ENCODE measurements at regions not wholly inside any gene's neighbourhood (a gene's known extent, or its start where the extent isn't known, plus 50 kb on each side); places are given as distances from the start of the nearest gene placed in this dataset.

- no peaks in the 10 kb centered on the region for H3K27me3 ChIP-seq (ENCODE audit: insufficient read depth, low read length)
- H2AK5ac ChIP-seq (ENCODE audit: low read length) = no peak overlapping the region
- H3K9me3 ChIP-seq (ENCODE audit: insufficient read depth, low read depth, low read length) = no peaks in the 10 kb centered on the region
- no peak overlapping the region for H3K4ac ChIP-seq (ENCODE audit: low read depth, low read length)
- H4K8ac ChIP-seq (ENCODE audit: low read depth, low read length) = no peak overlapping the region
- no peak overlapping the region for H2BK5ac ChIP-seq (ENCODE audit: low read depth, low read length, poor library complexity)
- no peak overlapping the region for H3K4me3 ChIP-seq (ENCODE audit: low read depth, low read length)
- no peaks in the 10 kb centered on the region for H3K4me1 ChIP-seq (ENCODE audit: control insufficient read depth in 1 of 2, insufficient read depth in 2 of 2, low read length in 2 of 2)
- H3K18ac ChIP-seq (ENCODE audit: low read length) = no peak overlapping the region
- H3K4me2 ChIP-seq (ENCODE audit: low read length) = no peak overlapping the region
- no peak overlapping the region for H2BK12ac ChIP-seq (ENCODE audit: low read length)
- H3K23ac ChIP-seq (ENCODE audit: low read length) = no peak overlapping the region
- no peak overlapping the region for H3K14ac ChIP-seq (ENCODE audit: low read length)
- no peak overlapping the region for H3K27ac ChIP-seq (ENCODE audit: low read depth, low read length)
- H3K36me3 ChIP-seq (ENCODE audit: control insufficient read depth in 1 of 2, insufficient read depth in 2 of 2, low read length in 2 of 2) = no peaks in the 10 kb centered on the region
- H3K79me2 ChIP-seq (ENCODE audit: control insufficient read depth, insufficient read depth, low read length, poor library complexity) = no peaks in the 10 kb centered on the region
- H2BK120ac ChIP-seq (ENCODE audit: insufficient read depth, low read length, poor library complexity) = no peak overlapping the region
- no peak overlapping the region for H4K12ac ChIP-seq (ENCODE audit: low read depth, low read length)
- no CpG with 5 or more reads among the region's 4 CpGs for WGBS (ENCODE audit: extremely low coverage, insufficient coverage, insufficient read length)
- no peak overlapping the region for H3K9ac ChIP-seq (ENCODE audit: low read length)
- no peak overlapping the region for H4K91ac ChIP-seq (ENCODE audit: low read depth, low read length)
- H2AFZ ChIP-seq (ENCODE audit: insufficient read depth, low read length, poor library complexity) = no peak overlapping the region
- H3K79me1 ChIP-seq (ENCODE audit: low read length) = no peaks in the 10 kb centered on the region
- no peak for DNase-seq
These were observed 120.8 kb upstream of the ARHGAP20 start for GRCh38 chr11:110833033-110833484.

GRCh38 chr11:110832539-110832938, 120.3 kb upstream of the ARHGAP20 start:
- no peak overlapping the region for H2AK5ac ChIP-seq (ENCODE audit: low read length)
- H3K14ac ChIP-seq (ENCODE audit: low read length) = no peak overlapping the region
- H4K12ac ChIP-seq (ENCODE audit: low read depth, low read length) = no peak overlapping the region
- H2BK12ac ChIP-seq (ENCODE audit: low read length) = no peak overlapping the region
- no peak overlapping the region for H4K8ac ChIP-seq (ENCODE audit: low read depth, low read length)
- no peak overlapping the region for H4K91ac ChIP-seq (ENCODE audit: low read depth, low read length)
- H3K9me3 ChIP-seq (ENCODE audit: insufficient read depth, low read depth, low read length) = no peaks in the 10 kb centered on the region
- no peak overlapping the region for H2AFZ ChIP-seq (ENCODE audit: insufficient read depth, low read length, poor library complexity)
- H3K27me3 ChIP-seq (ENCODE audit: insufficient read depth, low read length) = no peaks in the 10 kb centered on the region
- H3K18ac ChIP-seq (ENCODE audit: low read length) = no peak overlapping the region
- no peak overlapping the region for H2BK5ac ChIP-seq (ENCODE audit: low read depth, low read length, poor library complexity)
- H3K23ac ChIP-seq (ENCODE audit: low read length) = no peak overlapping the region
- H3K4me1 ChIP-seq (ENCODE audit: control insufficient read depth in 1 of 2, insufficient read depth in 2 of 2, low read length in 2 of 2) = no peaks in the 10 kb centered on the region
- no CpG with 5 or more reads among the region's 2 CpGs for WGBS (ENCODE audit: extremely low coverage, insufficient coverage, insufficient read length)
- no peak overlapping the region for H3K4me3 ChIP-seq (ENCODE audit: low read depth, low read length)
- H3K4ac ChIP-seq (ENCODE audit: low read depth, low read length) = no peak overlapping the region
- H3K9ac ChIP-seq (ENCODE audit: low read length) = no peak overlapping the region
- no peak for DNase-seq
- H2BK120ac ChIP-seq (ENCODE audit: insufficient read depth, low read length, poor library complexity) = no peak overlapping the region
- no peaks in the 10 kb centered on the region for H3K79me1 ChIP-seq (ENCODE audit: low read length)
- no peaks in the 10 kb centered on the region for H3K79me2 ChIP-seq (ENCODE audit: control insufficient read depth, insufficient read depth, low read length, poor library complexity)
- H3K36me3 ChIP-seq (ENCODE audit: control insufficient read depth in 1 of 2, insufficient read depth in 2 of 2, low read length in 2 of 2) = no peaks in the 10 kb centered on the region
- no peak overlapping the region for H3K27ac ChIP-seq (ENCODE audit: low read depth, low read length)
- no peak overlapping the region for H3K4me2 ChIP-seq (ENCODE audit: low read length)

- H2BK120ac ChIP-seq (ENCODE audit: insufficient read depth, low read length, poor library complexity) = no peak overlapping the region
- H3K14ac ChIP-seq (ENCODE audit: low read length) = no peak overlapping the region
- no peak overlapping the region for H3K9ac ChIP-seq (ENCODE audit: low read length)
- no peak overlapping the region for H3K4me3 ChIP-seq (ENCODE audit: low read depth, low read length)
- WGBS (ENCODE audit: extremely low coverage, insufficient coverage, insufficient read length) = no CpG with 5 or more reads among the region's 2 CpGs
- no peak overlapping the region for H3K23ac ChIP-seq (ENCODE audit: low read length)
- H3K79me1 ChIP-seq (ENCODE audit: low read length) = no peaks in the 10 kb centered on the region
- no peaks in the 10 kb centered on the region for H3K79me2 ChIP-seq (ENCODE audit: control insufficient read depth, insufficient read depth, low read length, poor library complexity)
- no peaks in the 10 kb centered on the region for H3K9me3 ChIP-seq (ENCODE audit: insufficient read depth, low read depth, low read length)
- H4K12ac ChIP-seq (ENCODE audit: low read depth, low read length) = no peak overlapping the region
- H3K27ac ChIP-seq (ENCODE audit: low read depth, low read length) = no peak overlapping the region
- H2AFZ ChIP-seq (ENCODE audit: insufficient read depth, low read length, poor library complexity) = no peak overlapping the region
- no peak overlapping the region for H3K4ac ChIP-seq (ENCODE audit: low read depth, low read length)
- H4K91ac ChIP-seq (ENCODE audit: low read depth, low read length) = no peak overlapping the region
- H3K4me2 ChIP-seq (ENCODE audit: low read length) = no peak overlapping the region
- H2BK5ac ChIP-seq (ENCODE audit: low read depth, low read length, poor library complexity) = no peak overlapping the region
- H4K8ac ChIP-seq (ENCODE audit: low read depth, low read length) = no peak overlapping the region
- H2AK5ac ChIP-seq (ENCODE audit: low read length) = no peak overlapping the region
- no peak overlapping the region for H2BK12ac ChIP-seq (ENCODE audit: low read length)
- no peaks in the 10 kb centered on the region for H3K27me3 ChIP-seq (ENCODE audit: insufficient read depth, low read length)
- DNase-seq = no peak
- H3K36me3 ChIP-seq (ENCODE audit: control insufficient read depth in 1 of 2, insufficient read depth in 2 of 2, low read length in 2 of 2) = no peaks in the 10 kb centered on the region
- H3K18ac ChIP-seq (ENCODE audit: low read length) = no peak overlapping the region
- H3K4me1 ChIP-seq (ENCODE audit: control insufficient read depth in 1 of 2, insufficient read depth in 2 of 2, low read length in 2 of 2) = no peaks in the 10 kb centered on the region
These were observed 119.8 kb upstream of the ARHGAP20 start for GRCh38 chr11:110832080-110832479.

- no CpG with 5 or more reads among the region's 5 CpGs for WGBS (ENCODE audit: extremely low coverage, insufficient coverage, insufficient read length)
- Histone ChIP-seq H3K4ac (ENCODE audit: low read depth, low read length) (no peak overlapping the region), H3K4me3 (ENCODE audit: low read depth, low read length) (no peak overlapping the region), H4K8ac (ENCODE audit: low read depth, low read length) (no peak overlapping the region), H2AK5ac (ENCODE audit: low read length) (no peak overlapping the region), H3K9me3 (ENCODE audit: insufficient read depth, low read depth, low read length) (no peaks in the 10 kb centered on the region), H3K9ac (ENCODE audit: low read length) (no peak overlapping the region), H3K79me1 (ENCODE audit: low read length) (no peaks in the 10 kb centered on the region), H3K4me2 (ENCODE audit: low read length) (no peak overlapping the region), H2AFZ (ENCODE audit: insufficient read depth, low read length, poor library complexity) (no peak overlapping the region), H4K12ac (ENCODE audit: low read depth, low read length) (no peak overlapping the region), H3K27me3 (ENCODE audit: insufficient read depth, low read length) (no peaks in the 10 kb centered on the region), H2BK12ac (ENCODE audit: low read length) (no peak overlapping the region), H3K18ac (ENCODE audit: low read length) (no peak overlapping the region), H2BK5ac (ENCODE audit: low read depth, low read length, poor library complexity) (no peak overlapping the region), H3K27ac (ENCODE audit: low read depth, low read length) (no peak overlapping the region), H2BK120ac (ENCODE audit: insufficient read depth, low read length, poor library complexity) (no peak overlapping the region), H3K36me3 (ENCODE audit: control insufficient read depth in 1 of 2, insufficient read depth in 2 of 2, low read length in 2 of 2) (no peaks in the 10 kb centered on the region), H4K91ac (ENCODE audit: low read depth, low read length) (no peak overlapping the region), H3K14ac (ENCODE audit: low read length) (no peak overlapping the region), H3K4me1 (ENCODE audit: control insufficient read depth in 1 of 2, insufficient read depth in 2 of 2, low read length in 2 of 2) (no peaks in the 10 kb centered on the region), H3K23ac (ENCODE audit: low read length) (no peak overlapping the region), H3K79me2 (ENCODE audit: control insufficient read depth, insufficient read depth, low read length, poor library complexity) (no peaks in the 10 kb centered on the region)
- no peak for DNase-seq
These were observed 118.5 kb upstream of the ARHGAP20 start for GRCh38 chr11:110830747-110831146.
